GM23338 (cell line): ENCODE measurements at regions not wholly inside any gene's neighbourhood (a gene's known extent, or its start where the extent isn't known, plus 50 kb on each side); places are given as distances from the start of the nearest gene placed in this dataset.
A peak's percentile ranks its signal among the peaks of the same experiment; 100 is the strongest.

Experiments
- ATAC-seq: fragments of 200-7000 bp; cut with Tn5 transposase; 3 replicates; pipeline ENCODE4 v1.9.1; 2020
- DNase-seq: peaks from one replicate; pipeline ENCODE4 v3.0.0-alpha.2; 2015; ENCODE audit warnings: low spot score
- H2AFZ ChIP-seq: fragments of 200-600 bp; sonication (generic); 2 replicates; pipeline ENCODE4 v1.8.0; 2016; ENCODE audit warnings: antibody characterized with exemption, mild to moderate bottlenecking, moderate library complexity
- H3F3A ChIP-seq: fragments of 200-600 bp; sonication (generic); replicated peaks from 2 replicates; pipeline ENCODE4 v1.8.0; 2017; ENCODE audit warnings: antibody characterized with exemption, mixed run types, low read depth
- H3K27ac ChIP-seq: fragments of 200-600 bp; sonication (generic); 2 replicates; pipeline ENCODE4 v1.6.1; 2016; ENCODE audit warnings: low read depth
- H3K27me3 ChIP-seq: fragments of 200-600 bp; sonication (generic); 2 replicates; pipeline ENCODE4 v1.8.0; 2016; ENCODE audit warnings: mild to moderate bottlenecking, mixed run types, moderate library complexity; ENCODE audit not compliant: insufficient read depth
- H3K36me3 ChIP-seq: fragments of 200-600 bp; sonication (generic); 2 replicates; pipeline ENCODE4 v1.8.0; 2016; ENCODE audit warnings: mild to moderate bottlenecking; ENCODE audit not compliant: insufficient read depth
- H3K4me1 ChIP-seq: fragments of 200-600 bp; sonication (generic); 2 replicates; pipeline ENCODE4 v1.8.0; 2016; ENCODE audit warnings: mild to moderate bottlenecking, moderate library complexity; ENCODE audit not compliant: insufficient read depth
- H3K4me2 ChIP-seq: fragments of 200-600 bp; sonication (generic); 2 replicates; pipeline ENCODE4 v1.7.1; 2017; ENCODE audit warnings: mixed run types
- H3K4me3 ChIP-seq: fragments of 200-600 bp; sonication (generic); 2 replicates; pipeline ENCODE4 v1.6.1; 2016; ENCODE audit warnings: mixed run types
- H3K79me2 ChIP-seq: fragments of 200-600 bp; sonication (generic); replicated peaks from 2 replicates; pipeline ENCODE4 v1.8.0; 2017; ENCODE audit warnings: mild to moderate bottlenecking; ENCODE audit not compliant: insufficient read depth
- H3K9me2 ChIP-seq: fragments of 200-600 bp; sonication (generic); 2 replicates; pipeline ENCODE4 v1.8.0; 2017; ENCODE audit not compliant: insufficient read depth
- H4K20me1 ChIP-seq: fragments of 200-600 bp; sonication (generic); replicated peaks from 2 replicates; pipeline ENCODE4 v1.8.0; 2017; ENCODE audit warnings: mild to moderate bottlenecking; ENCODE audit not compliant: insufficient read depth
- H3K27ac Mint-ChIP-seq: 2 replicates; pipeline ENCODE4 v1.8.0; 2020; ENCODE audit warnings: inconsistent platforms, mild to moderate bottlenecking, moderate library complexity, mixed read lengths
- H3K27me3 Mint-ChIP-seq: 3 replicates; pipeline ENCODE4 v1.8.0; 2022; ENCODE audit warnings: low read depth, mild to moderate bottlenecking, moderate library complexity, mixed read lengths, inconsistent platforms; ENCODE audit not compliant: insufficient read depth, poor library complexity
- H3K36me3 Mint-ChIP-seq: 3 replicates; pipeline ENCODE4 v1.8.0; 2021; ENCODE audit warnings: low read depth, mild to moderate bottlenecking, inconsistent platforms, moderate library complexity, mixed read lengths
- H3K4me1 Mint-ChIP-seq: 3 replicates; pipeline ENCODE4 v1.8.0; 2020; ENCODE audit warnings: mild to moderate bottlenecking, inconsistent platforms, mixed read lengths
- H3K4me3 Mint-ChIP-seq: 3 replicates; pipeline ENCODE4 v1.8.0; 2021; ENCODE audit warnings: moderate library complexity, mild to moderate bottlenecking, inconsistent platforms, mixed read lengths
- H3K9me3 Mint-ChIP-seq: 3 replicates; pipeline ENCODE4 v1.8.0; 2020; ENCODE audit warnings: moderate library complexity, mild to moderate bottlenecking, inconsistent platforms, mixed read lengths
- CREB1 ChIP-seq: fragments of 250-450 bp; sonication (Bioruptor Pico); IDR thresholded peaks from 2 replicates; pipeline ENCODE4 v1.5.0; 2020; ENCODE audit warnings: low read depth, mild to moderate bottlenecking, moderate library complexity
- CTCF ChIP-seq, 2 experiments: fragments of 200-600 bp in 1 of 2; sonication (generic) in 1 of 2; conservative IDR thresholded peaks; 2 replicates each; pipeline versions ENCODE4 v1.5.1 to v1.6.1; 2016 to 2017; ENCODE audit warnings: antibody characterized with exemption in 2 of 2, low read depth in 2 of 2, mild to moderate bottlenecking in 2 of 2, moderate library complexity in 1 of 2
- ETS1 ChIP-seq: IDR thresholded peaks from 2 replicates; pipeline ENCODE4 v1.6.1; 2016; ENCODE audit warnings: antibody characterized with exemption
- EZH2 ChIP-seq: fragments of 200-600 bp; sonication (generic); IDR thresholded peaks from one replicate; pipeline ENCODE4 v1.8.0; 2017; ENCODE audit warnings: antibody characterized with exemption, mild to moderate bottlenecking, low read depth; ENCODE audit not compliant: unreplicated experiment
- EZH2phosphoT487 ChIP-seq: fragments of 200-600 bp; sonication (generic); IDR thresholded peaks from one replicate; pipeline ENCODE4 v1.8.1; 2018; ENCODE audit warnings: antibody characterized with exemption; ENCODE audit not compliant: unreplicated experiment
- JUNB ChIP-seq: IDR thresholded peaks from one replicate; pipeline ENCODE4 v1.6.1; 2016; ENCODE audit warnings: antibody characterized with exemption; ENCODE audit not compliant: unreplicated experiment
- NANOG ChIP-seq: IDR thresholded peaks from 2 replicates; pipeline ENCODE4 v1.6.1; 2016; ENCODE audit warnings: antibody characterized with exemption, borderline replicate concordance
- POLR2AphosphoS5 ChIP-seq: IDR thresholded peaks from 2 replicates; pipeline ENCODE4 v1.6.1; 2016; ENCODE audit warnings: antibody characterized with exemption, low read depth
- REST ChIP-seq: IDR thresholded peaks from one replicate; pipeline ENCODE4 v1.6.1; 2018; ENCODE audit warnings: antibody characterized with exemption; ENCODE audit not compliant: unreplicated experiment
- STAT1 ChIP-seq: IDR thresholded peaks from one replicate; pipeline ENCODE4 v1.6.1; 2016; ENCODE audit warnings: antibody characterized with exemption; ENCODE audit not compliant: unreplicated experiment
- ZNF114 ChIP-seq: fragments of 250-450 bp; sonication (Bioruptor Pico); IDR thresholded peaks from 2 replicates; pipeline ENCODE4 v1.5.0; 2020; ENCODE audit warnings: mild to moderate bottlenecking, moderate library complexity
- ZNF331 ChIP-seq: fragments of 250-450 bp; sonication (Bioruptor Pico); IDR thresholded peaks from 2 replicates; pipeline ENCODE4 v1.5.0; 2020; ENCODE audit warnings: low read depth, mild to moderate bottlenecking, moderate library complexity
- ZNF462 ChIP-seq: fragments of 250-450 bp; sonication (Bioruptor Pico); IDR thresholded peaks from 2 replicates; pipeline ENCODE4 v1.5.0; 2020; ENCODE audit warnings: mild to moderate bottlenecking, moderate library complexity

- no peak overlapping the region for H3K4me2 ChIP-seq
- H3K9me3 Mint-ChIP-seq: peaks cover 6% of the 10 kb centered on the region; the same call in 2 of the 3 replicates
- H3K9me2 ChIP-seq: peaks cover 5% of the 10 kb centered on the region; the same call in 1 of the 2 replicates
- no peaks in the 10 kb centered on the region for H3K36me3 ChIP-seq
- no peaks in the 10 kb centered on the region for H3K79me2 ChIP-seq
- H4K20me1 ChIP-seq: no peaks in the 10 kb centered on the region
- no peaks in the 10 kb centered on the region for H3K27me3 ChIP-seq
- H3K27ac Mint-ChIP-seq: no peak overlapping the region
- peaks cover 4% of the 10 kb centered on the region; the same call in 1 of the 3 replicates for H3K36me3 Mint-ChIP-seq
- H3K4me3 Mint-ChIP-seq: no peak overlapping the region
- ATAC-seq (no peak), DNase-seq (no peak)
- TF ChIP-seq REST (no peak), CREB1 (CRISPR knock-in tag) (no peak), POLR2AphosphoS5 (no peak), EZH2phosphoT487 (no peak), EZH2 (no peak), ZNF114 (CRISPR knock-in tag) (no peak), ZNF462 (CRISPR knock-in tag) (no peak), NANOG (no peak), CTCF (conservative IDR thresholded peaks at IDR 0.05; ENCODE audit: low read depth in 2 of 2) (no peak), ETS1 (no peak), ZNF331 (CRISPR knock-in tag) (no peak), JUNB (no peak), STAT1 (no peak)
- H2AFZ ChIP-seq: peak overlapping the region; percentile 43; the same call in 1 of the 2 replicates
- H3F3A ChIP-seq: 0 out of 2 replicates have a peak, but pooled peaks cover 7% of the 10 kb centered on the region
- no peak overlapping the region for H3K27ac ChIP-seq
- peaks cover 19% of the 10 kb centered on the region for H3K4me1 ChIP-seq
- no peak overlapping the region for H3K4me3 ChIP-seq
- peaks cover 34% of the 10 kb centered on the region for H3K4me1 Mint-ChIP-seq
- H3K27me3 Mint-ChIP-seq: peaks cover 7% of the 10 kb centered on the region
These were observed 80.5 kb upstream of the KCNK12 start for GRCh38 chr2:47651296-47651695.
